Kidney epithelial cell (primary cell): ENCODE measurements at regions not wholly inside any gene's neighbourhood (a gene's known extent, or its start where the extent isn't known, plus 50 kb on each side); places are given as distances from the start of the nearest gene placed in this dataset.

ENCODE experiments used
- DNase-seq: peaks from one replicate; pipeline ENCODE4 v3.0.0-alpha.2; 2010; ENCODE audit warnings: low read depth
- H3K27me3 ChIP-seq: 2 replicates; pipeline ENCODE4 v1.6.0; 2011; ENCODE audit warnings: low read length; ENCODE audit not compliant: control insufficient read depth, insufficient read depth
- H3K36me3 ChIP-seq: 2 replicates; pipeline ENCODE4 v1.5.1; 2011; ENCODE audit warnings: low read length; ENCODE audit not compliant: control insufficient read depth, insufficient read depth
- H3K4me3 ChIP-seq: 2 replicates; pipeline ENCODE4 v1.5.1; 2011; ENCODE audit warnings: low read depth, mild to moderate bottlenecking, control low read depth, low read length
- TF ChIP-seq, protein P1 (sequence below): IDR thresholded peaks from 2 replicates; pipeline ENCODE4 v1.5.1; 2011; ENCODE audit warnings: mild to moderate bottlenecking, moderate library complexity, low read length, control low read depth, inconsistent platforms; ENCODE audit not compliant: insufficient read depth, poor library complexity, severe bottlenecking

- TF ChIP-seq, protein P1, sequence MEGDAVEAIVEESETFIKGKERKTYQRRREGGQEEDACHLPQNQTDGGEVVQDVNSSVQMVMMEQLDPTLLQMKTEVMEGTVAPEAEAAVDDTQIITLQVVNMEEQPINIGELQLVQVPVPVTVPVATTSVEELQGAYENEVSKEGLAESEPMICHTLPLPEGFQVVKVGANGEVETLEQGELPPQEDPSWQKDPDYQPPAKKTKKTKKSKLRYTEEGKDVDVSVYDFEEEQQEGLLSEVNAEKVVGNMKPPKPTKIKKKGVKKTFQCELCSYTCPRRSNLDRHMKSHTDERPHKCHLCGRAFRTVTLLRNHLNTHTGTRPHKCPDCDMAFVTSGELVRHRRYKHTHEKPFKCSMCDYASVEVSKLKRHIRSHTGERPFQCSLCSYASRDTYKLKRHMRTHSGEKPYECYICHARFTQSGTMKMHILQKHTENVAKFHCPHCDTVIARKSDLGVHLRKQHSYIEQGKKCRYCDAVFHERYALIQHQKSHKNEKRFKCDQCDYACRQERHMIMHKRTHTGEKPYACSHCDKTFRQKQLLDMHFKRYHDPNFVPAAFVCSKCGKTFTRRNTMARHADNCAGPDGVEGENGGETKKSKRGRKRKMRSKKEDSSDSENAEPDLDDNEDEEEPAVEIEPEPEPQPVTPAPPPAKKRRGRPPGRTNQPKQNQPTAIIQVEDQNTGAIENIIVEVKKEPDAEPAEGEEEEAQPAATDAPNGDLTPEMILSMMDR: no peak
- DNase-seq: no peak
- Histone ChIP-seq H3K4me3 (no peak overlapping the region), H3K27me3 (no peaks in the 10 kb centered on the region), H3K36me3 (no peaks in the 10 kb centered on the region)
Observed at GRCh38 chr11:70772950-70773349, 374.6 kb downstream of the CTTN start.

DNA sequence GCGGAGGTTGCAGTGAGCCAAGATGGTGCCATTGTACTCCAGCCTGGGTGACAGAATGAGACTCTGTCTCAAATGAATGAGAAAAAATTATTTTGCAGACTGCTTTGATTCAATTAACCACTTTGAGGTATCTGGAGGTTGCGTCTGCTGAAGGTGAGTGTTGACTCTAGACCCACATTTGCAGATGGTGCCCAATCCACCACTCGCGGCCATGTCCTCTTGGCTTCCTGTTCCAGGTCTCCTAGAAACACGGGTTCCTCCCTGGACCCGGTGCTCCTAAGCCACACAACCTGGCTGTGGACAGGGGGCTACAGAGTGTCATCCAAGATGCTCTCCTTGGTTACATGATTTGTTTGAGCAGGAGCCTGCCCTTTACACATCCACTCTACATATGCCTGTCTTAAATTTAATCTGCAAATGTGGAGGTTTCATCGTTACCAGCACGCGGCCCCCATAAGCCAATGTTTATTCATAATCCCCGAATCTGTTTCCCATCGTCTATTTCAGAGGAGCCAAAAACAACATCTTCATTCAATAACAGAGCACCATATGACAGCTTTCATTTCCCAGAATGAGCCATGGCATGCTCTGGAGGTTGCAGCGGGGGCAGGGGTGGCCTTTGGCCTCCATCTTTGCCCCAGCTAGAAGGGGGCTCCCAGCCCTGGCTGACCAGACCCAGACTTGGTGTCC, 377.2 kb downstream of the CTTN start:
- H3K4me3 ChIP-seq: no peak overlapping the region
- DNase-seq: no peak
- TF ChIP-seq, protein P1: no peak
- no peaks in the 10 kb centered on the region for H3K36me3 ChIP-seq
- no peaks in the 10 kb centered on the region for H3K27me3 ChIP-seq

DNA sequence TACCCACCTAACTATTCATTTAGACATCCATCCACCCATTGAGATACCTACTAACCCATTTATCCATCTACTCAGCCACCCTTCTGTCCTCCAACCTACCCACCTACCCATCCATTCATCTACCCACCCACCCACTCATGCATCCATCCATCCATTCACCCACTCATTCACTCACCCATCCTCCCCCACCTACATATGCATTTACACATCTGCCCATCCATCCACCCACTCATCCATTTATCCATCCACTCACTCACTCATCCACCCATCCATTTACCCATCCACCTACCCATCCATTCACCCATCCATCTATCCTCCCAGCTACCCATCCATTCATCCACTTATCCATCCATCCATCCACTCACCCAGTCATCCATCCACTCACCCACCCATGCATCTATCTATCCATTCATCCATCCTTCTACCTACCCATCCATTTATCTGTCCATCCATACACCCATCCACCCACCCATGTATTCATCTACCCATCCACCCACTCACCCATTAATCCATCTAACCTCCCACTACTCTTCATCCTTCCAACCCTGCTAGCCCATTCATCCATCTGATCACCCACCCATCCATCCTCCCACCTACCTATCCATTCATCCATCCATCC, 378.7 kb downstream of the CTTN start:
- H3K36me3 ChIP-seq: no peaks in the 10 kb centered on the region
- TF ChIP-seq, protein P1: no peak
- no peak overlapping the region for H3K4me3 ChIP-seq
- no peak for DNase-seq
- H3K27me3 ChIP-seq: no peaks in the 10 kb centered on the region

DNA sequence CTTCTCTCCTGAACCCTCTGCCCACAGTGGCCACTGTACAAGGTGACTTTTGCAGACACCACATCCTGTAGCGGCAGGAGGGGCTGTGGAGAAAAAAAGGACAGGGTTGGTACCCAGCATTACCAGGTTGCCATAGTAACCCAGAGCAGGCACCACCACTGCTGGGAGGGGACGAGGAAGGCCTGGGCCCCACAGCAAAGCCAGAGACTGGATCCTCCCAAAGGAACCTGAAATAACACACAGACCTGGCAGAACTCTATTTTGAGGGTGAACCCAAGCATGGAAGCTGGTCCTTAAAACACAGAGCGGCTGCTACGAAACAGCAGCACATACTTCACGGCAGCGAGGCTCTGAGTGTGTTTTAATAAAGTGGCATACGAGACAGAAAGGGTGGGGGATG, 380.6 kb downstream of the CTTN start:
- H3K36me3 ChIP-seq: no peaks in the 10 kb centered on the region
- no peak for DNase-seq

GRCh38 chr11:70779433-70780245, 381.3 kb downstream of the CTTN start:
- H3K27me3 ChIP-seq: no peaks in the 10 kb centered on the region
- TF ChIP-seq, protein P1: no peak
- no peak for DNase-seq
- no peak overlapping the region for H3K4me3 ChIP-seq
- no peaks in the 10 kb centered on the region for H3K36me3 ChIP-seq

More for the DNA sequence above, 380.6 kb downstream of the CTTN start:
- Histone ChIP-seq H3K4me3 (no peak overlapping the region), H3K27me3 (no peaks in the 10 kb centered on the region)
- TF ChIP-seq, protein P1: no peak
